ENCODE measurements at regions not wholly inside any gene's neighbourhood (a gene's known extent, or its start where the extent isn't known, plus 50 kb on each side); places are given as distances from the start of the nearest gene placed in this dataset.

DNA sequence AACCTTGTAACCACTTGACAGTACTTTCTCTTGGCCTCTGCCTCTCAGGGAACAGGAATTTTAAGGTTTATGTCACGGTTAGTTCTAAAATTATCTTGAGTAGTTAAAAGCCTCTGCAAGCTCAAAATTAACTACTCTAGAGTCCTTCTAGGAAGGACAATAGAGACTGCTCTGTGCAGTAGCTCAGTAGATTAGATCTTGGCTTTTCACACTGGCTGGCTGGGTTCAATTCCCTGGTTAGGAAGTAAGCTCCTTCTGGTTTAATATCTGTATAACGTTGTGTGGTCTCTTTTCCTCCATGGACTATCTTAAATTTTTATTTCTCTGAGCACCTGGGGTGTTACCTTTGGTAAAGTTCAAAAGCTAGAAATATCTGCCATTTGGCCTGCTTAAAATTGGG lies 109.2 kb downstream of the AASDHPPT start:
- TF ChIP-seq, protein P1, sequence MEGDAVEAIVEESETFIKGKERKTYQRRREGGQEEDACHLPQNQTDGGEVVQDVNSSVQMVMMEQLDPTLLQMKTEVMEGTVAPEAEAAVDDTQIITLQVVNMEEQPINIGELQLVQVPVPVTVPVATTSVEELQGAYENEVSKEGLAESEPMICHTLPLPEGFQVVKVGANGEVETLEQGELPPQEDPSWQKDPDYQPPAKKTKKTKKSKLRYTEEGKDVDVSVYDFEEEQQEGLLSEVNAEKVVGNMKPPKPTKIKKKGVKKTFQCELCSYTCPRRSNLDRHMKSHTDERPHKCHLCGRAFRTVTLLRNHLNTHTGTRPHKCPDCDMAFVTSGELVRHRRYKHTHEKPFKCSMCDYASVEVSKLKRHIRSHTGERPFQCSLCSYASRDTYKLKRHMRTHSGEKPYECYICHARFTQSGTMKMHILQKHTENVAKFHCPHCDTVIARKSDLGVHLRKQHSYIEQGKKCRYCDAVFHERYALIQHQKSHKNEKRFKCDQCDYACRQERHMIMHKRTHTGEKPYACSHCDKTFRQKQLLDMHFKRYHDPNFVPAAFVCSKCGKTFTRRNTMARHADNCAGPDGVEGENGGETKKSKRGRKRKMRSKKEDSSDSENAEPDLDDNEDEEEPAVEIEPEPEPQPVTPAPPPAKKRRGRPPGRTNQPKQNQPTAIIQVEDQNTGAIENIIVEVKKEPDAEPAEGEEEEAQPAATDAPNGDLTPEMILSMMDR (IDR thresholded peaks at IDR 0.05; ENCODE audit: low read depth, low read length) = no peak

DNA sequence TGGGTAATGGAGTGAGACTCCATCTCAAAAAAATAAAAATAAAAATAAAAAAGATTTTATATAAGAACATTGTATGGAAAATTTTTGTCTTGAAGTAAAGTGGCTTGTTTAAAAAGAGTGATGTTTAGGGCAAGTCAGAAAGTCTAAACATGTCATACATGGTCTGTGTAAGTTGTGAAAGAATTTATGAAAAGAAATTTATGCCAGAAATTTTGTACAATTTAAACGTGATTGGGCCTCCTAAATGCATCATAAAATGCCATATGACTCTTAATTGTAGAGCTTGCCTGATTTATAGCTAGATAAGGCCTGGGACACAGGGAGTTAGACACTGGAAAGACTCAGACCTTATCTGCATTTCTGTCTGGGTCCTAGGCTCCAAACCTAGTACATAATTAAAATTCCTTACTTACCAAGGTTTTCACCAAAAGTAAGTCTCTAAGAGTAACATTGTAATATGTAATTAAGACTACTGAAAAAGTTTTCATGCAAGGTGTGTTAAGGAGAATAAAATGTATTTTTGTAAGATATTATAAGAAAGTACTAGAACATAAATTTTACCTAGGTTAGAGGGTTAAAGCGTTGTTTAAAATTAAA lies 110.5 kb downstream of the AASDHPPT start:
- no peak for DNase-seq (ENCODE audit: extremely low read depth, low read depth)
- TF ChIP-seq, protein P1 (IDR thresholded peaks at IDR 0.05; ENCODE audit: low read depth, low read length) = no peak

More for the DNA sequence above, 109.2 kb downstream of the AASDHPPT start:
- no peak for DNase-seq (ENCODE audit: extremely low read depth, low read depth)

DNA sequence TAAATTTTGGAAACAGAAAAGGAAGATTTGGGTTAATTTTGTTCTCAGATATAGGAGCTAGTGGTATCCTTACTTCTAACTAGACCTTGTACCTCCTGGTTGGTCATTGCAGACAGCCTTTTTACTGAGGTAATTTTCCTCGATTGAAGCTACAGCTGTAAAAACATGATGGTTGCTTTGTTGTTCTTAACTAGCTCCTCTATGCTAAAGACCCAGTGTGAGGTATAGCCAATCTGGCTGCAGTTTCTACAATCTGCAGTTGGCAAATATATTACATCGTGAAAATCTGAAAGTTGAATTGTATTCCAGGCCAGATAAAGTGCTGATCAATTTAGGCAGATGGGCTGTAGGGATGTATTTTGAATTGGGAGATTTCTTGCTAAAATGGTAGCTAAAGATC lies 116.5 kb downstream of the AASDHPPT start:
- DNase-seq (ENCODE audit: extremely low read depth, low read depth) = no peak
- TF ChIP-seq, protein P1 (IDR thresholded peaks at IDR 0.05; ENCODE audit: low read depth, low read length) = no peak

- no peak for DNase-seq (ENCODE audit: extremely low read depth, low read depth)
- TF ChIP-seq, protein P1 (IDR thresholded peaks at IDR 0.05; ENCODE audit: low read depth, low read length) = no peak
Measured at GRCh38 chr11:106197438-106197837, 120.0 kb downstream of the AASDHPPT start.

- TF ChIP-seq, protein P1 (IDR thresholded peaks at IDR 0.05; ENCODE audit: low read depth, low read length) = no peak
- DNase-seq (ENCODE audit: extremely low read depth, low read depth) = no peak
Measured at GRCh38 chr11:106202935-106203620, 125.6 kb downstream of the AASDHPPT start.

DNA sequence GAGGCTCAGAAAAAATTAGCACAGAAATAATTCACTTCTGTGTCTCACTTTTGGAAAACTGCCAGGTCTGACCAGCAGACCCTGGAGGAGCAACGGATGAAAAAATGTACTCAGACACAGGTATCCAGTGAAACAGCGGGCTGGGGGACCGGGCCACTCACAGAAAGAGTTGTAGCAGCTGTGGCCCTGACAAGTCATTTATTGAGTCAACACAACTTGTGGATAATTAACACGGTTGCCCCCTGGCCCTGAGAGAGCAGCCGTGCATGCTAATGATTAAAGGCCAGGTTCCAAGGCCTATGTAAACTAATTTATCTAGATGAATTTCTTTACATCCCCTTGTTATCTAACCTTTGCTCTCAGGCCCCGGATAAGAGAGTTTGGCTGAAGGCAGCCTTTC lies 131.3 kb downstream of the AASDHPPT start:
- DNase-seq (ENCODE audit: extremely low read depth, low read depth) = no peak
- TF ChIP-seq, protein P1 (IDR thresholded peaks at IDR 0.05; ENCODE audit: low read depth, low read length) = no peak

GRCh38 chr11:106212081-106212480 lies 134.6 kb downstream of the AASDHPPT start:
- no peak for DNase-seq (ENCODE audit: extremely low read depth, low read depth)
- TF ChIP-seq, protein P1 (IDR thresholded peaks at IDR 0.05; ENCODE audit: low read depth, low read length) = no peak
